ENCODE measurements at regions not wholly inside any gene's neighbourhood (a gene's known extent, or its start where the extent isn't known, plus 50 kb on each side); places are given as distances from the start of the nearest gene placed in this dataset.
"Not testable (repeated sequence)": the region's sequence is repeated elsewhere in the genome, so short reads cannot be mapped to it uniquely, and the experiment has no call there.

DNA sequence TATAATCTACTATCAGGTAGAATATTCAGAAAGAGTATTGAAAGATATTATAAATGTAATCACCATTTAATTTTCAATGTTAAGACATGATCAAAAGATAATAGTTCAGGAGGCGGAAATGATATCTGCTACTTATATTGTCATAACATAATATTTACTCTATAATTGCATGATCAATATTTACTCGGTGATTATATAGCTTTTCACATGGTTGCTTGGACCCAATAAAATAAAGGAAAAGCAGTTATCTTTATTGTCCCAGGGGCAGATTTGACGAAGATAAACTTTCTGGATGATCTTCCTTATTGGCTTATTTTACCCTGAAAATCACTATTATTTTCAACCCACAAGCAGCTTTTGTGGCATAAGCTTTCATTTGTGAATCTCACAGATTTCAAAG, 350.4 kb downstream of the HACE1 start:
- no peak for DNase-seq (ENCODE audit: low read depth in 2 of 2)

DNA sequence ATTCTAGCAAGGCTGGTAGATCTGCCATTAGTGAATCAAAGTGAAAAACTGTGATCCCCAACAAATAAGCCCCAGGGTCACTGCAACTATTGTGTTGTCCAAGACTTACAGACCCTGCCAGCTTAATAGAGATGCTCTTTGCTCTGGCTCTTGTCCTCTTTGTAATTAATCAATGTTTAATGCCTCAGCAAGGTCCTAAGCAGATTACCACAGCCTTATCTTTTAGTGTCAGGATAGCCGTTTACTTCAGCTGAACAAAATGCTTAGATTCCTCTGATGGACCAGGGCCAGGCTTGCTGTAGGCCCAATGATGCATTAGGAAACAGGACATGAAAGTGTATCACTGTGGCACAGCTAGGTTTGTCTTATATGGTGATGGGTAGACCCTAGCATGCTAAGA, 353.3 kb downstream of the HACE1 start:
- DNase-seq (ENCODE audit: low read depth in 2 of 2) = no peak

- DNase-seq (ENCODE audit: low read depth in 2 of 2) = no peak
These were observed 353.9 kb downstream of the HACE1 start for GRCh38 chr6:104505838-104506237.

- no peak for DNase-seq (ENCODE audit: low read depth in 2 of 2)
These were observed 359.5 kb downstream of the HACE1 start for GRCh38 chr6:104500265-104500664.

DNA sequence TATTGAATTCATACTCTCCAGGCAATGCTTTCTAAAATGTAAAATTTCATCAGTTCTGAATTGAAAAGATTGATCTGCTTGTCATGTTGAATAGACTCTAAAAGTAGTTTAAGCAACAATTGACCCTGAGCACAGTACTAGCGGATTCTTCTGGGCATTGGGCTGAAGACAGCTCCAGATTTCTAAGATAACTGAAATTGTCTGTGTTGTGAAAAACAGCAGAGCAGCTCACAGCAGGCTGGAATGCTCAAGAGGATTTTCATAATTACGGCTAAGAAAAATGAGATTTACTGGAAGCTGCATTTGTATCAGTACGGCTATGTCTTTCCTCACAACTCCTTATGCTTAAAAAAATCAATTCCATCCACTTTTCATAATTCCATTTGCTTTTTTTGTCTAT, 373.7 kb downstream of the HACE1 start:
- DNase-seq (ENCODE audit: low read depth in 2 of 2) = no peak

DNA sequence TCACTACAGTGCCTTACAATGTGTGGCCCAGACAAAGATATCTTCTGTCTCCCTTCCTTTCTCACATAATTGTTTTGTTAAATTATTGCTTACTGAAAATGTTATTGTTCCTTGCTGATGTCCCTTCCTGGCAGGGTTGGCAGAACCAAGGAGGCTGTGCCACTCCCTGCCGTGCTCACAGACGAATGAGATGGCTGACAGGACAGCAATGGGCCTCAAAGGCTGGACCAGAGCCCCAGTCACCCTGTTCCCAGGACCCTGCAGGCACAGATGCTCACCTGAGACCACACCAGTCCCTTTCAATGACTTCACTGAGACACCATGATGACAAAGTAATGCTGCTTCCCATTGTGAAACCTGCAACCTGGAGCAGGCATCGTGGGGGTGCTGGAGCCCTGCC, 375.1 kb downstream of the HACE1 start:
- no peak for DNase-seq (ENCODE audit: low read depth in 2 of 2)

DNA sequence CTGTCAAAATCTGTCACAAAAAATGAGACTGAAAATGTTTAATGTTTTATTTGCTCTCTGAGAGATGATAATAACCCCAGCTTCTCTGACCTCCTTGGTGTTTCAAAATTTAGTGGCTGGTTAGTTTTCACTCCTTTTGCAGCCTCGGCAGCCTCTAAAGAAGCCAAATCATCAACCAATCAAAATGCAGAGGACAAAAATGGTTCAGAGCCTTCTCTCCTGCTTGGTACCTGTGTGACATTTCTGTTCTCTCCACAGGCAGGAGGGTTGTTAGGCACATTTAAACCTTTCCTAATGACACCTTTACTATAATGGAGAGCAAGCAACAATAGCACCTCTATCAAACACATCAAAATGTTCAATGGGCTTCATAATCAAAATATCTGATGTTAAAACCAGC, 375.5 kb downstream of the HACE1 start:
- no peak for DNase-seq (ENCODE audit: low read depth in 2 of 2)

- no peak for DNase-seq (ENCODE audit: low read depth in 2 of 2)
These were observed 376.4 kb downstream of the HACE1 start for GRCh38 chr6:104483225-104483834.

- DNase-seq (ENCODE audit: low read depth in 2 of 2) = no peak
These were observed 382.1 kb downstream of the HACE1 start for GRCh38 chr6:104477569-104477968.

GRCh38 chr6:104473021-104473429, 386.7 kb downstream of the HACE1 start:
- DNase-seq (ENCODE audit: low read depth in 2 of 2) = no peak

DNA sequence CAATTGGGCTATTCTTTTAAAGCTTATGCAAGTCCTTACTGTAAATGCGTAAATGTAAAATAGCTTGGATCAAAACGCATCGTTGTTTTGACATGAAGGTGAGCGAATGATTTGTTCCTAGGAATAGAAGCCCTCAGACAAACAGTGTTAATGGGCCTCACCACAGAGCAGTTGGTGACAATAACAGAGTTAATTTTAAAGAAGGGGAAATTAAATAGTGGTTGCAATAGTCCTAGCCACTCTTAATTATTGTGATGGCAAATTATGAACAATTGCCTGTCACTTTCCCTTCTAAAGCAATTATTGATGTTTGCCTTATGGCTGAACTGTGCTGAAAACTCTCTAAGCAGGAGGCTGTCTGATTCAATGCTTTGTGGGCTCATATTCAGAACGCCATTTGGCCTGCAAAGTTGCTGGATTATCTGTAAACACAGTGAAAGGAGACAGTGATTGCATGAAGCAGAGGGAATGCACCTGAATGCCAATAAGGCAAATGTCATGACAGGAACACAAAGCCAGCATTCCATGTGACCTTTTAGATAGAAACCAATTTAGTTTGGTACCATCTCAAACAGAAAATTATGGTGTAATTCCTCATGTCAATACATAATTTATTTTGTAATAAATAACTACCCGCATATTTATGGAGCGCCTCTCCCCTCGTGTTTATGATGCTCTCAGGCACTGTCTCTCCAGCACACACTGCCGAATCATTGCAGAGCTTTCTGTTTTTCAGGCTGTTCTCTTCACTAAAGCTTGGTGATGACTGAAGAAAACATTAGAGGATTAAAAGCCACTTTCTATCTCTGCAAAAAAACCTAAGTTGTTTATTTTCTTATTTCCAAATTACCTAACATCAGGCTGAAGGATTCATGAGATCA, 387.5 kb downstream of the HACE1 start:
- DNase-seq (ENCODE audit: low read depth in 2 of 2) = no peak

DNA sequence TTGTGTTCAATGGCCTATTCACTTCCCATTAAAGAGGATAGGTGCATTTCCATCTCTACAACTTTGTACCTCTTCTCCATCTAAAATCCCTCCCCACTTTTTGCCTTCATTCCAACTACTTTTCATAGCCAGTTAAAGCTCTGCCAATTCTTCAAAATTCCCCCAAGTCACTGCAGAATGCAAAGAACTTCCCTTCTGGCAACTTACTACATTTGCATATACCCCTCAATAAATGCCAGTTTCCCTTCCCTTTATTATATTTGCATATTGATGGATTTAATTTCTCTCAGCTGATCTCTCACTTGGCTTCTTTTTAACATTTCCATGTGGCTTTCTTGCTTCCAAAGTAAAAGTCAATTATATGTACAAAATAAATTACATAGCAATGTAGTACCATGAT, 393.4 kb downstream of the HACE1 start:
- no peak for DNase-seq (ENCODE audit: low read depth in 2 of 2)

DNA sequence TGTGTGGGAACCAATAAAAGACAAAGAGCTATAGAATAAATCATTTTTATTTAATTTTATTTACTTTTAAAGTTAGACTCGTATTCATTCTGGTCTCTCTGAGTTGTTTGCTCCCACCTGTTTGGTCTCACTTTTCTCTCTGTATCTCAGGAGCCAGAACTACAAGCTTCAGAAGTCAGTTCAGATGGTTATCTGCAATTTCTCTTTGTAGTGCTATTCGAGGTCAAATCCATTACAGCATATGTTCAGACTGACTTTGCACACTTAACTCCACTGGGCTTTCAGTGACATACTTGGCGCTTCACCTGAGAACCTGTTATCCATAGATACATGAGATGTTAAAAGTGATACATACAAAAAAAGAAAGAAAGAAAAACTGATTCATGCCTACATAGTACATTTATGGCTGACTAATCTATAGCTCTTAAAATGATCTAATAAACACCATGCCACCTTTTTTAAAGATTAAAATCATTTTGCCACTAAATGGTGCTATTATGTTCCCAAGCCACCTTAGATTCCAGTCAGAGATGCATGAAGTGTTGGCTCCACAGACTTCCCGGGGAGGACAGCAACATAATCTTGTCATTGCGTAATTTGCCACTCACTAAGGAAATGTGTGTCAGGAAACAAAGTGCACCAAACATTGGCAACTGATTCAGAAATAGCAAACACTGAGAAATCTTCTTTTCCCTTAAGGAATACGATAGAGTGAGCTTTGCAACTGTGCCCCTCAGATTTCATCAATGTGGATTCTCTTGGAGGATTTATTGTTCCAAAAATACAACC, 396.7 kb downstream of the HACE1 start:
- DNase-seq (ENCODE audit: low read depth in 2 of 2) = no peak

DNA sequence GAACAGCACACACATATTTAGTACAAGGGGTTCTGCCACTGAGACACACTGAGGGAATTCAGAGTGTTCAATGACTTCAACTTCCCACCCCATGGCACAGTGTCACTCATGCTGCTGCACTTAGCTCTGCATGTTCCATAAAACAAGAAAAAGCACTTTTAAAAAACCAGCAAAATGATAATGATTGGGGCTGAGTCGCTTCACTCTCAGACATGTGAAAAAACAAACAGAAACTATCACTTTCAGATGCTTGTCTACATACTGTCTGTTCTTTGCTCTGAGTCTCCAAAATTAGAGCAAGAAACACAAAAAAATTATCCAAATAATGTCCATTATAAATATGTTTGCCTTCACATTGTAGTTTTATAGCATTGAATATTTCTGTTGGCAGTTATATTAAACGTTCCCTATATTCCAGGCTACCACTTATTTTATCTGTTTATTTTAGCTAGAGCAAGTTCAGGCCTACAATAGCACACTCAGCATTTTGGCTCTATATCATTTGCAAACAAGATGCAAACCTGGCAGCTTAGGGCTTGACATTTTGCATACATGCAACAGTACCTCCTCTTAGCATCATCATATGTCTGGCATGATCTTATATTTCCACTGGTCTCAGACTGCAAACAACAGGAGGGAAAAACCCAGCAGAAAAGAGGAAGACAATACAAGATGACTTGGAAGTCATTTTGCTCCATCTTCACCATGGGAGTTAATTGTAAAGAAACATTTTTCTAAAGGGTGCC, 398.8 kb downstream of the HACE1 start:
- DNase-seq (ENCODE audit: low read depth in 2 of 2) = no peak

DNA sequence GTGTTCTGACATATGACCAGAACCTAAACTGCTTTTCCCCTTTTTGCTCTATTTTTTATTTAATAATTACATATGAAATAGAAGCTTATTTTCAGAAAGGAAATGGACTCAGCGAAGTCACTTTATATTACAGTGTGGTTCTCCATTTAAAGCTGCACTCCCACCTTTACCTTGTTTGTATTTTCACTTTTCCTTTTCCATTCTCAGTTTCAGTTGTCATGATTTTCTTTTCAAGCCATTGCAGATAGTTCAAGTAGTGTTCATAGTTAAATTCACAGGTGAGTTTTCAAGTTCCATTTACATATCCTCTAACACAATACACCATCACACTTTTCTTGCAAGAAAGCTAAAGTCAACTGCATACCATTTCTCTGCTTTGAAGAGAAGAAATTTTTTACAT, 400.2 kb downstream of the HACE1 start:
- no peak for DNase-seq (ENCODE audit: low read depth in 2 of 2)

- no peak for DNase-seq (ENCODE audit: low read depth in 2 of 2)
These were observed 409.8 kb downstream of the HACE1 start for GRCh38 chr6:104449918-104450317.

DNA sequence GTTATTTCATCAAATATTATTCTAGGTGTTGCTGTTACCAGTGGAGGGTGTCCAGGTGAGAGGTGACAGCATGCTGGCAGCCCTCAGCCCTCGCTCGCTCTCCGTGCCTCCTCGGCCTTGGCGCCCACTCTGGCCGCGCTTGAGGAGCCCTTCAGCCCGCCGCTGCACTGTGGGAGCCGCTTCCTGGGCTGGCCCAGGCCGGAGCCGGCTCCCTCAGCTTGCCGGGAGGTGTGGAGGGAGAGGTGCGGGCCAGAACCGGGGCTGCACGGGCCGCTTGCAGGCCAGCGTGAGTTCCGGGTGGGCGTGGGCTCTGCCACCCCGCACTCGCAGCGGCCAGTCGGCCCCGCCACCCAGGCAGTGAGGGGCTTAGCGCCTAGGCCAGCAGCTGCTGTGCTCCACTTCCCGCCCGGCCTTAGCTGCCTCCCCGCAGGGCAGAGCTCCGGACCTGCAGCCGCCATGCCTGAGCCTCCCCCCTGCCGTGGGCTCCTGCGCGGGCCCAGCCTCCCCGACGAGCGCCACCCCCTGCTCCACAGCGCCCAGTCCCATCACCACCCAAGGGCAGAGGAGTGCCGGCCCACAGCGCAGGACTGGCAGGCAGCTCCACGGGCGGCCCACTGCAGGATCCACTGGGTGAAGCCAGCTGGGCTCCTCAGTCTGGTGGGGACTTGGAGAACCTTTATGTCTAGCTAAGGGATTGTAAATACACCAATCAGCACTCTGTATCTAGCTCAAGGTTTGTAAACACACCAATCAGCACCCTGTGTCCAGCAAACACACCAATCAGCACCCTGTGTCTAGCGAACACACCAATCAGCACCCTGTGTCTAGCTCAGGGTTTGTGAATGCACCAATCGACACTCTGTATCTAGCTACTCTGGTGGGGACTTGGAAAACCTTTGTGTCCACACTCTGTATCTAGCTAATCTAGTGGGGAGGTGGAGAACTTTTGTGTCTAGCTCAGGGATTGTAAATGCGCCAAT, 413.3 kb downstream of the HACE1 start:
- not testable (repeated sequence) for DNase-seq (ENCODE audit: low read depth in 2 of 2)

DNA sequence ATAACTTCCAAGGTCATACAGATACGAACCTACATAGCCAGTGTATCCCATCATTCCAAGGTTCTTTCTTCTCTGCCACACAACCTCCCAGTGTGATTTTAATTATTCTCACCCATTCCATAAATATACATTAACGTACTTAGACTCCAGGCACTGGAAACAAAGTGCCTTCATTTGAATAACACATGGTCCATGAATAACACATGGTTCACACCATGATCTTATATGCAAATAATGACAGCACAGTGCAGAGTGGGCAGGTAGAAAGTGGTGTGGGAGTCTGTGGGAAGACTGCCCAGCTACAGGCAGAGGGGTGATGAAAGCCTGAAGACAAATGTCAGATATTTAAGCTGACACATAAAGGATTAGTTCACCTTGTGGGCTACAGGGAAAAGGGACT, 425.2 kb downstream of the HACE1 start:
- no peak for DNase-seq (ENCODE audit: low read depth in 2 of 2)

GRCh38 chr6:104431096-104431495, 428.6 kb downstream of the HACE1 start:
- no peak for DNase-seq (ENCODE audit: low read depth in 2 of 2)

GRCh38 chr6:104428184-104428583, 431.5 kb downstream of the HACE1 start:
- DNase-seq (ENCODE audit: low read depth in 2 of 2) = no peak

GRCh38 chr6:104423691-104424090, 436.0 kb downstream of the HACE1 start:
- DNase-seq (ENCODE audit: low read depth in 2 of 2) = no peak

All from activated CD4-positive, alpha-beta T cell treated with anti-CD3 and anti-CD28 coated beads for 24 hours (primary cell).